Liver (tissue), 8 donors: ENCODE measurements at regions not wholly inside any gene's neighbourhood (a gene's known extent, or its start where the extent isn't known, plus 50 kb on each side); places are given as distances from the start of the nearest gene placed in this dataset.

Experiments
- DNase-seq: peaks from one replicate; pipeline ENCODE4 v3.0.0-alpha.2; 2017; ENCODE audit warnings: low spot score
- H3K27ac ChIP-seq, 2 donors: one replicate each; pipeline ENCODE4 v1.7.0; 2013; ENCODE audit warnings: inconsistent platforms in 2 of 2, low read length in 2 of 2, control low read depth in 1 of 2, low read depth in 1 of 2, mild to moderate bottlenecking in 1 of 2
- H3K27me3 ChIP-seq, 4 donors: one replicate each; pipeline versions ENCODE4 v1.6.1 to v1.7.0; 2013; ENCODE audit warnings: low read length in 3 of 4, inconsistent platforms in 1 of 4, mild to moderate bottlenecking in 1 of 4, moderate library complexity in 1 of 4; ENCODE audit not compliant: control insufficient read depth in 4 of 4, insufficient read depth in 4 of 4
- H3K36me3 ChIP-seq, 4 donors: one replicate each; pipeline versions ENCODE4 v1.6.1 to v1.7.0; 2013; ENCODE audit warnings: low read length in 3 of 4, mild to moderate bottlenecking in 3 of 4, low read depth in 1 of 4, moderate library complexity in 1 of 4; ENCODE audit not compliant: control insufficient read depth in 4 of 4, insufficient read depth in 3 of 4
- H3K4me1 ChIP-seq, 4 donors: one replicate each; pipeline versions ENCODE4 v1.6.1 to v1.7.0; 2013; ENCODE audit warnings: low read length in 3 of 4, mild to moderate bottlenecking in 3 of 4, moderate library complexity in 1 of 4; ENCODE audit not compliant: control insufficient read depth in 4 of 4, insufficient read depth in 4 of 4
- H3K4me3 ChIP-seq, 3 donors: one replicate each; pipeline versions ENCODE4 v1.6.1 to v1.7.0; 2013; ENCODE audit warnings: low read length in 3 of 3, control low read depth in 1 of 3, low read depth in 1 of 3, mild to moderate bottlenecking in 1 of 3
- H3K9ac ChIP-seq, 2 donors: one replicate each; pipeline ENCODE4 v1.7.0; 2013; ENCODE audit warnings: low read length in 2 of 2, mild to moderate bottlenecking in 2 of 2, moderate library complexity in 2 of 2, control low read depth in 1 of 2, low read depth in 1 of 2
- H3K9me3 ChIP-seq, 4 donors: one replicate each; pipeline versions ENCODE4 v1.6.1 to v1.7.0; 2013; ENCODE audit warnings: low read length in 3 of 4; ENCODE audit not compliant: control insufficient read depth in 4 of 4
- ATF3 ChIP-seq: IDR thresholded peaks from 2 replicates; pipeline ENCODE4 v1.6.1; 2016; ENCODE audit warnings: antibody characterized with exemption
- CTCF ChIP-seq: fragments of 150-350 bp; IDR thresholded peaks from 2 replicates; pipeline ENCODE4 v1.5.1; 2017; ENCODE audit warnings: improper control_type of control experiment, low read depth, low read length; ENCODE audit not compliant: missing input control
- EGR1 ChIP-seq, 2 donors: IDR thresholded peaks; 2 replicates each; pipeline ENCODE4 v1.6.1; 2016 to 2018; ENCODE audit warnings: antibody characterized with exemption in 2 of 2, low read depth in 2 of 2
- FOXA1 ChIP-seq: IDR thresholded peaks from 2 replicates; pipeline ENCODE4 v1.6.1; 2016; ENCODE audit warnings: antibody characterized with exemption
- FOXA2 ChIP-seq: IDR thresholded peaks from 2 replicates; pipeline ENCODE4 v1.6.1; 2016; ENCODE audit warnings: antibody characterized with exemption
- GABPA ChIP-seq, 2 donors: IDR thresholded peaks in 1 of 2; conservative IDR thresholded peaks in 1 of 2; 2 replicates each; pipeline ENCODE4 v1.6.1; 2016; ENCODE audit warnings: antibody characterized with exemption in 2 of 2, mild to moderate bottlenecking in 1 of 2, moderate library complexity in 1 of 2
- HNF4A ChIP-seq, 2 donors: conservative IDR thresholded peaks; 2 replicates each; pipeline ENCODE4 v1.6.1; 2016; ENCODE audit warnings: antibody characterized with exemption in 2 of 2, mild to moderate bottlenecking in 2 of 2
- HNF4G ChIP-seq: IDR thresholded peaks from 2 replicates; pipeline ENCODE4 v1.6.1; 2016; ENCODE audit warnings: antibody characterized with exemption
- JUND ChIP-seq, 2 donors: IDR thresholded peaks; 2 replicates each; pipeline ENCODE4 v1.6.1; 2016; ENCODE audit warnings: antibody characterized with exemption in 2 of 2
- MAX ChIP-seq: IDR thresholded peaks from 2 replicates; pipeline ENCODE4 v1.6.1; 2016; ENCODE audit warnings: antibody characterized with exemption
- NR2F2 ChIP-seq: IDR thresholded peaks from 2 replicates; pipeline ENCODE4 v1.6.1; 2016; ENCODE audit warnings: antibody characterized with exemption
- RAD21 ChIP-seq, 2 donors: IDR thresholded peaks; 2 replicates each; pipeline ENCODE4 v1.6.1; 2016; ENCODE audit warnings: antibody characterized with exemption in 2 of 2, mild to moderate bottlenecking in 2 of 2
- REST ChIP-seq: IDR thresholded peaks from 2 replicates; pipeline ENCODE4 v1.6.1; 2016; ENCODE audit warnings: antibody characterized with exemption, mild to moderate bottlenecking
- RXRA ChIP-seq, 2 donors: IDR thresholded peaks; 2 replicates each; pipeline ENCODE4 v1.6.1; 2017 to 2018; ENCODE audit warnings: antibody characterized with exemption in 2 of 2, mild to moderate bottlenecking in 1 of 2
- SP1 ChIP-seq: IDR thresholded peaks from 2 replicates; pipeline ENCODE4 v1.6.1; 2018; ENCODE audit warnings: antibody characterized with exemption, mild to moderate bottlenecking
- TAF1 ChIP-seq: conservative IDR thresholded peaks from 2 replicates; pipeline ENCODE4 v1.6.1; 2016; ENCODE audit warnings: antibody characterized with exemption, mild to moderate bottlenecking
- YY1 ChIP-seq: IDR thresholded peaks from 2 replicates; pipeline ENCODE4 v1.6.1; 2016; ENCODE audit warnings: antibody characterized with exemption, mild to moderate bottlenecking
- whole genome bisulfite sequencing: extraction: QIAGEN DNeasy Blood & Tissue Kit; methylation state at CpG from one replicate; pipeline ENCODE4 v1.1.7; 2013; 5-methylcytosine and 5-hydroxymethylcytosine counted together
- TF ChIP-seq, protein P1 (sequence below): IDR thresholded peaks from 2 replicates; pipeline ENCODE4 v1.6.1; 2016; ENCODE audit warnings: antibody characterized with exemption
- donor health status: healthy.
- donor health status: healthy.
- donor health status: healthy.
- donor health status: healthy.
- donor health status: healthy.

- H3K36me3 ChIP-seq = no peaks in the 10 kb centered on the region
- no peak overlapping the region for H3K4me3 ChIP-seq
- H3K27ac ChIP-seq = no peak overlapping the region
- TF ChIP-seq FOXA2 (no peak), GABPA (IDR thresholded peaks at IDR 0.05 in 1 of 2, conservative IDR thresholded peaks at IDR 0.05 in 1 of 2) (no peak), HNF4A (conservative IDR thresholded peaks at IDR 0.05) (no peak), REST (no peak)
- H3K9me3 ChIP-seq = no peaks in the 10 kb centered on the region
- no peak for DNase-seq
- H3K4me1 ChIP-seq = peaks cover 0 to 5% (median 3%) of the 10 kb centered on the region in 4 donors
- H3K9ac ChIP-seq = no peak overlapping the region
- no peaks in the 10 kb centered on the region for H3K27me3 ChIP-seq
- WGBS = 64% methylated on average over 4 of the region's 4 CpGs
Observed at GRCh38 chrX:69291116-69291515, 125.9 kb upstream of the PJA1 start.

- Histone ChIP-seq H3K9ac (no peak overlapping the region), H3K4me3 (no peak overlapping the region), H3K36me3 (no peaks in the 10 kb centered on the region), H3K27me3 (no peaks in the 10 kb centered on the region), H3K9me3 (no peaks in the 10 kb centered on the region), H3K4me1 (peaks cover 4 to 12% (median 7%) of the 10 kb centered on the region in 4 donors), H3K27ac (no peak overlapping the region)
- TF ChIP-seq RAD21 (IDR thresholded peaks at IDR 0.05) (no peak), EGR1 (IDR thresholded peaks at IDR 0.05; ENCODE audit: low read depth in 2 of 2) (no peak), JUND (IDR thresholded peaks at IDR 0.05) (no peak)
- 79% methylated on average over 8 of the region's 8 CpGs for WGBS
- no peak for DNase-seq
Observed at GRCh38 chrX:69290292-69290691, 125.0 kb upstream of the PJA1 start.

- Histone ChIP-seq H3K4me1 (peaks cover 4 to 12% (median 7%) of the 10 kb centered on the region in 4 donors), H3K27ac (no peak overlapping the region), H3K27me3 (no peaks in the 10 kb centered on the region), H3K9ac (no peak overlapping the region), H3K36me3 (no peaks in the 10 kb centered on the region), H3K9me3 (no peaks in the 10 kb centered on the region), H3K4me3 (no peak overlapping the region)
- 100% methylated on average over 1 of the region's 1 CpG for WGBS
- TF ChIP-seq CTCF (no peak), JUND (IDR thresholded peaks at IDR 0.05) (no peak), HNF4A (conservative IDR thresholded peaks at IDR 0.05) (no peak), YY1 (no peak), SP1 (no peak), RAD21 (IDR thresholded peaks at IDR 0.05) (no peak), TAF1 (no peak), EGR1 (IDR thresholded peaks at IDR 0.05; ENCODE audit: low read depth in 2 of 2) (no peak), FOXA1 (no peak), NR2F2 (no peak), HNF4G (no peak), ATF3 (no peak), REST (no peak), MAX (no peak), FOXA2 (no peak), GABPA (IDR thresholded peaks at IDR 0.05 in 1 of 2, conservative IDR thresholded peaks at IDR 0.05 in 1 of 2) (no peak), RXRA (IDR thresholded peaks at IDR 0.05) (no peak)
- TF ChIP-seq, protein P1, sequence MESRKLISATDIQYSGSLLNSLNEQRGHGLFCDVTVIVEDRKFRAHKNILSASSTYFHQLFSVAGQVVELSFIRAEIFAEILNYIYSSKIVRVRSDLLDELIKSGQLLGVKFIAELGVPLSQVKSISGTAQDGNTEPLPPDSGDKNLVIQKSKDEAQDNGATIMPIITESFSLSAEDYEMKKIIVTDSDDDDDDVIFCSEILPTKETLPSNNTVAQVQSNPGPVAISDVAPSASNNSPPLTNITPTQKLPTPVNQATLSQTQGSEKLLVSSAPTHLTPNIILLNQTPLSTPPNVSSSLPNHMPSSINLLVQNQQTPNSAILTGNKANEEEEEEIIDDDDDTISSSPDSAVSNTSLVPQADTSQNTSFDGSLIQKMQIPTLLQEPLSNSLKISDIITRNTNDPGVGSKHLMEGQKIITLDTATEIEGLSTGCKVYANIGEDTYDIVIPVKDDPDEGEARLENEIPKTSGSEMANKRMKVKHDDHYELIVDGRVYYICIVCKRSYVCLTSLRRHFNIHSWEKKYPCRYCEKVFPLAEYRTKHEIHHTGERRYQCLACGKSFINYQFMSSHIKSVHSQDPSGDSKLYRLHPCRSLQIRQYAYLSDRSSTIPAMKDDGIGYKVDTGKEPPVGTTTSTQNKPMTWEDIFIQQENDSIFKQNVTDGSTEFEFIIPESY = no peak
- no peak for DNase-seq
Observed at GRCh38 chrX:69289793-69290123, 124.5 kb upstream of the PJA1 start.
